Mucosa of descending colon (tissue), 3 donors: ENCODE measurements at regions not wholly inside any gene's neighbourhood (a gene's known extent, or its start where the extent isn't known, plus 50 kb on each side); places are given as distances from the start of the nearest gene placed in this dataset.

Experiments
- ATAC-seq: fragments of 200-7000 bp; cut with Tn5 transposase; one replicate; pipeline ENCODE4 v1.9.1; 2020; ENCODE audit warnings: mild to moderate bottlenecking, moderate library complexity
- DNase-seq, 3 donors: peaks; one replicate each; pipeline ENCODE4 v3.0.0-alpha.2; 2020
- H3K36me3 ChIP-seq: fragments of 200-600 bp; one replicate; pipeline ENCODE4 v1.8.0; 2021; ENCODE audit warnings: low read depth, mild to moderate bottlenecking
- H3K4me1 ChIP-seq: fragments of 200-600 bp; one replicate; pipeline ENCODE4 v1.8.0; 2021; ENCODE audit warnings: low read depth, mild to moderate bottlenecking
- H3K4me3 ChIP-seq: fragments of 200-600 bp; one replicate; pipeline ENCODE4 v1.8.0; 2021; ENCODE audit warnings: mild to moderate bottlenecking
- H3K9me3 ChIP-seq: fragments of 200-600 bp; one replicate; pipeline ENCODE4 v1.8.0; 2021; ENCODE audit warnings: mild to moderate bottlenecking
- CTCF ChIP-seq: fragments of 200-600 bp; IDR thresholded peaks from one replicate; pipeline ENCODE4 v1.8.0; 2022; ENCODE audit warnings: antibody characterized with exemption, mild to moderate bottlenecking
- intact Hi-C, 2 donors: fragments of 100-400 bp; cut with DNase I in 1 of 2; cut with micrococcal nuclease in 1 of 2; formaldehyde crosslinking; loops; one replicate each; pipeline versions ENCODE4 v1.11.0 to v1.11.1; 2022; cut with DNase I, micrococcal nuclease
- donor health status: DM: no; HTN: no; CAD: no; lungs with moderate emphysema.
- donor health status: DM: no; HTN: no; CAD: no.
- donor health status: DM: no; HTN: yes; CAD: no.

GRCh38 chr14:29348504-29348903 lies 579.1 kb downstream of the PRKD1 start:
- intact Hi-C loops, result no loop called here
- Histone ChIP-seq H3K4me3 (no peak overlapping the region), H3K36me3 (no peaks in the 10 kb centered on the region), H3K9me3 (peaks cover under 1% of the 10 kb centered on the region), H3K4me1 (no peaks in the 10 kb centered on the region)
- no peak for TF ChIP-seq CTCF
- ATAC-seq (no peak), DNase-seq (no peak)

- TF ChIP-seq CTCF, result no peak
- DNase-seq (no peak), ATAC-seq (no peak)
- H3K36me3 ChIP-seq, result no peaks in the 10 kb centered on the region
- H3K4me1 ChIP-seq, result no peaks in the 10 kb centered on the region
- peaks cover 2% of the 10 kb centered on the region for H3K9me3 ChIP-seq
- intact Hi-C loops, result no loop called here
- H3K4me3 ChIP-seq, result no peak overlapping the region
These were observed 577.2 kb downstream of the PRKD1 start for GRCh38 chr14:29350496-29350895.

- intact Hi-C loops, result no loop called here
- no peaks in the 10 kb centered on the region for H3K36me3 ChIP-seq
- DNase-seq (no peak), ATAC-seq (no peak)
- no peaks in the 10 kb centered on the region for H3K4me1 ChIP-seq
- H3K4me3 ChIP-seq, result no peak overlapping the region
- peaks cover 2% of the 10 kb centered on the region for H3K9me3 ChIP-seq
- no peak for TF ChIP-seq CTCF
These were observed 575.5 kb downstream of the PRKD1 start for GRCh38 chr14:29351996-29352705.

GRCh38 chr14:29352706-29353080 lies 575.0 kb downstream of the PRKD1 start:
- intact Hi-C loops, result no loop called here
- Histone ChIP-seq H3K9me3 (peaks cover 5% of the 10 kb centered on the region), H3K4me1 (no peaks in the 10 kb centered on the region), H3K4me3 (no peak overlapping the region), H3K36me3 (no peaks in the 10 kb centered on the region)
- DNase-seq (no peak), ATAC-seq (no peak)
- TF ChIP-seq CTCF, result no peak

GRCh38 chr14:29353513-29353912 lies 574.1 kb downstream of the PRKD1 start:
- no peak for TF ChIP-seq CTCF
- intact Hi-C loops, result no loop called here
- Histone ChIP-seq H3K4me1 (no peaks in the 10 kb centered on the region), H3K4me3 (no peak overlapping the region), H3K36me3 (no peaks in the 10 kb centered on the region), H3K9me3 (peaks cover 7% of the 10 kb centered on the region)
- no peak for ATAC-seq
- no peak for DNase-seq

GRCh38 chr14:29354486-29354885 lies 573.2 kb downstream of the PRKD1 start:
- no peak overlapping the region for H3K4me3 ChIP-seq
- peaks cover 7% of the 10 kb centered on the region for H3K9me3 ChIP-seq
- no peaks in the 10 kb centered on the region for H3K4me1 ChIP-seq
- ATAC-seq (no peak), DNase-seq (no peak)
- TF ChIP-seq CTCF, result no peak
- H3K36me3 ChIP-seq, result no peaks in the 10 kb centered on the region
- intact Hi-C loops, result no loop called here
